Daoy (cell line): ENCODE measurements at regions not wholly inside any gene's neighbourhood (a gene's known extent, or its start where the extent isn't known, plus 50 kb on each side); places are given as distances from the start of the nearest gene placed in this dataset.
"Not testable (repeated sequence)": the region's sequence is repeated elsewhere in the genome, so short reads cannot be mapped to it uniquely, and the experiment has no call there.

ENCODE experiments used
- DNase-seq: peaks from one replicate; pipeline ENCODE4 v3.0.0-alpha.2; 2015; ENCODE audit warnings: low read depth

DNA sequence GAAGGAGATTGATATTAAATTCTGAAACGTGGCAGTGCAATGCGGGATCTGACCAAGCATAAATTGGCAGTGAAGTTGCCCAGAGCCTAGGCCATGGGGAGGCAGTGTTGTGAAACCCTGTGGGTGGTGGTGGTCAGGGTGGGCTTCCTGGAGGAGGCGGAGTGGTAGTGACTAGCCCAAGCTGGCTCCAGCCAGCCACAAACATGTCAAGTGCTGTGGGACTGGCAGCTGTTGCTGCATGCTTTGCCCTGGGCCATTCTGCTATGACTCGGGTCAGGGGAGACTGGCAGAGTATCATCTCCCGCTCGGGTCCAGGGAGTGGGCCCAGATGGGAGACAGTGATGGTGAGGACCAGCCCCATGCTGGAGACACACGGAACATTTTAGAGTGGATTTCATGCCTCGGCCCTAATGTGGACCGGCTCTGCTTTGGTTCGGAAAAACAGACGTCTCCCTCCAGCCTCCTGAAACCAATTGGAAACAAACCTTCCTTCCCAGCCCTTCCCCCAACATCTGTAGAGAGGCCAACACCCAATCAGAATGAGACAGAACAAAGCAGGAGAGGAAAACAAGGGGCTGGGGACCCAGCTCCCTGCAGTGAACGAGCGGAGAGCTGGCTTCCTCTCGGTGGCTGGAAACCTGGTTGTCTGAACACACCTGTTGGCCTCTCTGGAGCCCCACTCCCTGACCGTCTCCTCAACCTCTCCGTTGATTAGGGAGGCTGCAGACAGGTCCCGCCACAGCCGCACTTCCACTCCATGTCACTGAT, 58.2 kb downstream of the TMEM270 start:
- no peak for DNase-seq

DNA sequence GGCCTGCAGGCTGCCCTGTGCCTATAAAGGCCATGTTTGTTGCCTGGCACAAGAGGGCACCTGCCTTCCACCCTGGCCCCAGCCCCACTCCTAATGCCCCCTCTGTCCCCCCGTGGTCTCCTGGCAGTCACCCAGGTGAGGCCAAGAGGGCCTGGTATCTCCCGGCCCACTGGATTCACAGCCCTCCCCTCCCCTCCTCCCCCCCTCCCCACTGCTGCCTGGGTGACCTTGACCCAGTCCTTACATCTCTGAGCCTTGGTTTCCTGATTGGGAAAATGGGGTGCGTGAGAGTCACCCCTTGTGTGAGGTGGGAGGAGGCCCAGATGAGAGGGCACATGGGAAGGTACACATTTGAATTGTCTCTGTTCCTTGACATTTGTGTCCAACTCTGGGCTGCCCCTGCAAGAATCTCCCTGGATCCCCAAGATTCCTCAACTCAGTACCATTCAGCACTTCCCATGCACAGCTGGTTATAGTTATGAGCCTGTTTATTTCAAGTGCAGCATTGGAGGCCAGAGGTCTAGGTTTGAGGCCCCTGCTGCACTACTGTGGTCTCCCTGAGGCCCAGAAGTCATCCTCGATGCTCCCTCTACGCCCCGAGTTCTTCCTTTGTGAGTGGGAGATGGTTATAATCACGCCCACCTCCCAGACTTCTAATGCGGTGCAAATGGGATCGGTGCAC, 58.9 kb downstream of the TMEM270 start:
- DNase-seq: no peak

DNA sequence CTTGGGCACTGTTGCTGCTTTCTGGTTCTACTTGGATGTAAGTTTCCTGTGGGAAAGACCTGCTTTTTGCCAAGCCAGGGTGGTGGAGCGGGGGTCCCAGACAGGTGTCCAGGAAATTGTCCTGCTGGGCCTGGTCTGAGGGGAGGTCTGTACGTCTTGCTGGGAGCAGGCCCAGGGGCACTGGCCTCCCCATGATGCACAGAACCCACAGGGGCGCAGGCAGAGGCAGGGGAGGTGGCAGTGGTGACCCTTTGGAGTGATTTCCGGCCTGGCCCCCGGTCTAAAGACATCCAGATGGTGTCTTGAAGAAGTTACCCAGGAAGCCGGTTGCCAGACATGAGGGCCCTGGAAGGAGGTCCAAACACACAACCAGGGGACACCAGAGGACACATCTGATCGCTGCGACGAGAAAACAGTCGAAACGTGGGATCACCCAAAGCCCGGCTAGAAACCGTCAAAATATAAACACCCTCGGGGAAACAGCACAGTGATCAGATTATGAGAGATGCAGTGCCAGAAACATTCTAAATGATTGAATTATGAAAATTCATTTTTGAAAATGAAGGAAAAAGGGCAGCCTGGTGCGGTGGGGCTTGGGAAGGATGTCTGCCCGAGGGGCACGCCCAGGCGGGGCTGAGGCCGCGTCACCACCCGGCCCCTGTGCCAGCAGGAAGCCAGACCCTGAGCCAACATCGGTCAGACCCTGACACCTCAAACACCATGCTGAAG, 59.6 kb downstream of the TMEM270 start:
- no peak for DNase-seq

DNA sequence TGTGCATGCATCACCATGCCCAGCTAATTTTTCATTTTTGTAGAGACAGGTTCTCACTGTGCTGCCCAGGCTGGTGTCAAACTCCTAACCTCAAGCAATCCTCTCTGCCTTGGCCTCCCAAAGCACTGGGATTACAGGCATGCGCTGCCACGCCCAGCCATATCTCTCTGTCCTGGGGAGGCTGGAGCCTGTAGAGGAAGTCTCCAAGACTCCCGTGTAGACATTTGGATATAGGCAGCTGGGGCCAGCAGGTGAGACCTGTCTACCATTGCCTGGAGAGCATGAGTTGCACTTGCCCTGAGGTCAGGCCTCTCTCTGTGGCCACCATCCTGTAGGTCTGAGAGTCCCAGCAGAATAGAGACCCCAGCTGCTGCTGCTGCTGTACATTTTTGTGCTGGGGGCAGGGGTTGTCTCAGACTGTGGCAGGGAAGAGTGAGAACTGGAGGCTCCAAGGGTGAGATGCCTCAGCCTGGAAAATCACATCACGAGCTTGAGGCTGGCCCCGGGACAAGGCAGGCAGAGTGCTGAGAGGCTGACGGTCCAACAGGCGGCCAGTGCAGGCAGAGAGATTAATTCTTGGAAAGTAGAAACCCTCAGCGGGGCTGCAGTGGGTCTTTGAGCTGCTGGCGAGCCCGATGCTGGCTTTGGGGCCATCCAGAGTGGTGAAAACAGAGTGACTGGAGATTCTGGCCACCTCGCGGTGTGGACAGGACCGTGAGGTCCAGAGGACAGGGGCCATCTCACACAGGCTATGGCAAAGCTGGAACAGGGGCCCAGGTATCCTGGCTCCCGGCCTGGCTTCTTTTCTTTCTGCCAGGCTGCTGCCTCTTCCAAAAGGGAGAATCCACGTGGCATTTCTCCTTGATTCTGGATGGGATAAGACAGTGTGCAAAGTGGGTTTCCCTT, 60.9 kb downstream of the TMEM270 start:
- DNase-seq: no peak

DNA sequence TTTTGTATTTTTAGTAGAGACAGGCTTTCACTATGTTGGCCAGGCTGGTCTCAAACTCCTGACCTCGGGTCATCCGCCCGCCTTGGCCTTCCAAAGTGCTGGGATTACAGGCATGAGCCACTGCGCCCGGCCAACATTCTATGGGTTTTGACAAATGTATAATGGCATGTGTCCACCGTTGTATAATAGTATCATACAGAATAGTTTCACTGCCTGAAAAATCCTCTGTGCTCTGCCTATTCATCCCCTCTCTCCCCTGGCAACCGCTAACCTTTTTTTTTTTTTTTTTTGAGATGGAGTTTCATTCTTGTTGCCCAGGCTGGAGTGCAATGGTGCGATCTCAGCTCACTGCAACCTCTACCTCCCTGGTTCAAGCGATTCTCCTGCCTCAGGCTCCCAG, 67.7 kb downstream of the TMEM270 start:
- not testable (repeated sequence) for DNase-seq

DNA sequence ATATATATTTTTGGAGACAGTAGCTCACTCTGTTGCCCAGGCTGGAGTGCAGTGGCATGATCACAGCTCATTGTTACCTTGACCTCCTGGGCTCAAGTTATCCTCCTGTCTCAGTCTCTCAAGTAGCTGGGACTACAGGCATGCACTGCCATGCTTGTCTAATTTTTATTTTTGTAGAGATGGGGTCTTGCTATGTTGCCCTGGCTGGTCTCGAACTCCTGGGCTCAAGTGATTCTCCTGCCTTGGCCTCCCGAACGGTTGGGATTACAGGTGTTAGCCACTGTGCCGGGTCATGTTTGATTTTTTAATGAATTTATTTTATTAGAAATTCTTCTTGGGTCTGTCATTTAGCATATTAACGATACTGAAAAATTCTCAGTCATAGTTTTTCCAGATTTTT, 70.5 kb downstream of the TMEM270 start:
- DNase-seq: no peak

DNA sequence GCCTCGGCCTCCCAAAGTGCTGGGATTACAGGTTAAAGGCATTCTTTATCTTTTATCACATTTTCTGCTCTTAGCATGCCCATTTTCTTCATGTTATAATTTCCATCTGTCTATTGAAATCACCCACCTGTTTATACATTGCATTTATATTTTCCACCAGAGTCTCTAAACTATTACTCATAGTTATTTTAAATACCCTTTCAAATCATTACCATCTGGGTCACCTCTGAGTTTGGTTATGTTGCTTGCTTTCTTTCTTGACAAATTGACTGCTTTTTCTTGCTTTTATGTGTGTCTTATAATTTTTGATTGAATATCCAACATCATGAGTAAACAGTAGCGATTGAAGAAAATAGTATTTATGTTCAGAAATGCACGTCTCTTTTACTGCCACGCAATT, 71.4 kb downstream of the TMEM270 start:
- DNase-seq: no peak

DNA sequence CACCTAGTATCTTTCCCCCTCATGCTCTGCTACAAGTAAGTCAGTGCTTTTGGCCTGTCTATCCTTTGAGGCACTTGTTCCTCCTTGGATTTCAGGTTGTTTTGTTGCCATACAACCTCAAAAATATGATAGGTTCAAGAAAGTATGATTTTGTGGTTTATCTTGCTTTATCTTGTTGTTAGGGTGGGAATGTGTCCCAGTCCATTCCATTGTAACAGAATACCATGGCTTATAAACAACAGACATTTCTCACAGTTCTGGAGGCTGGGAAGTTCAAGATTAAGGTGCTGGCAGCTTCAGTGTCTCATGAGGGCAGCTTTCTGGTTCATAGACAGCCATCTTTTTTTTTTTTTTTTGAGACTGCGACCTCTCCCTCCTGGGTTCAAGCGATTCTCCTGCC, 72.1 kb downstream of the TMEM270 start:
- no peak for DNase-seq

DNA sequence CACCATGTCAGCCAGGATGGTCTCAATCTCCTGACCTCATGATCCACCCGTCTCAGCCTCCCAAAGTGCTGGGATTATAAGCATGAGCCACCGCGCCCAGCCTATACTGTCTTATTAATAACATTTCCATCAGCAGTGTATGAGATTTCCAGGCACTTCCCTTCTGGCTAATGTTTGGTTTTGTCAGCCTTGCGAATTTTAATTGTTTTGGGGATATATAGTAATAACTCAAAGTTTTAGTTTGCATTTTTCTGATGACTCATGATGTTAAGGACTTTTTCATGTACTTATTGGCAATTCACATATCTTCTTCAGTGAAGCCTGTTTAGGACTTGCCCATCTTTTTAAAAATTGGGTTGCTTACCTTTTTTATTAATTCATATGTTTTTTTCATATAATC, 76.0 kb downstream of the TMEM270 start:
- DNase-seq: no peak

DNA sequence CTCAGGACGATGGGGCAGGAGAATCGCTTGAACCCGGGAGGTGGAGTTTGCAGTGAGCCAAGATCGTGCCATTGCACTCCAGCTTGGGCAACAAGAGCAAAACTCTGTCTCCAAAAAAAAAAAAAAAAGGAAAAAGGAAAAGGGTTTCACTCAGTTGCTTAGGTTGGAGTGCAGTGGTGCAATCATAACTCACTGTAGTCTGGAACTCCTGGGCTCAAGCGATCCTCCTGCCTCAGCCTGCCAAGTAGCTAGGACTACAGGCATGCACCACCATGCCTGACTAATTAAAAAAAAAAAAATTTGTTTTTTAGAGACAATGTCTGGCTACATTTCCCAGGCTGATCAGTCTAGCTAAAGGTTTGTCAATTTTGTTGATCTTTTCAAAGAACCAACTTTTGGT, 76.7 kb downstream of the TMEM270 start:
- not testable (repeated sequence) for DNase-seq

DNA sequence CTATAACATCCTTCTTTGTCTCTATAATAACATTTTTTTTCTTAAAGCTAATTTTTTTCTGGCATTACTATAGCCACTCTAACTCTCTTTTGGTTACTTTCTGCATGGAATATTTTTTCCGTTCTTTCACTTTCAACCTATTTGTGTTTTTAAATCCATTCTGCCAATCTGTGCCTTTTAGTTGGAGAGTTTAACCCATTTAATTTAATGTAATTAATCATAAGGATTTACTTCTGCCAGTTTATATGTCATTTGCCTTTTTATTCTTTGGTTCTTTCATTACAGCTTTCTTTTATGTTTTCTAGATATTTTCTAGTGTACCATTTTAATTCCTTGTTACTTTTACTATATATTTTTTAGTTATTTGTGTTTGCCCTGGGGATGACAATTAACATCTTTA, 78.6 kb downstream of the TMEM270 start:
- DNase-seq: no peak

DNA sequence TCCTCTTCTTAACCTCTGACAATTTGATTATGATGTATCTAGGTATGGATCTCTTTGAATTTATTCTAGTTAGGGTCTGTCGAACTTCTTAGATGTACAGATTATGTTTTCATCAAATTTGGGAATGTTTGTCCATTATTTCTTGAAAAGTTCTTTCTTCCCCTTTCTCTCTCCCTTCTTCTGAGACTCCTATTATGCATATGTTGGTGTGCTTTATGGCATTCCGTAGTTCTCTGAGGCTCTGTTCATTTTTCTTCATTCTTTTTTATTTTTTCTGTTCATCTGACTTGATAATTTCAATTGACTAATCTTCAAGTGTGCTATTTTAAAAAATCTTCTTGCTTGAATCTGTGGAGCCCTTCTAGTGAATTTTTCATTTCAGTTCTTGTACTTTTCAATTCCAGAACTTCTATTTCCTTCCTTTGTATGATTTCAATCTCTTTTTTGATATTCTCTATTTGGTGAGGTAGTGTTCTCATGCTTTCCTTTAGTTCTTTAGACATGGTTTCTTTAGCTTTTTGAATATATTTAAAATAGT, 79.8 kb downstream of the TMEM270 start:
- DNase-seq: no peak

DNA sequence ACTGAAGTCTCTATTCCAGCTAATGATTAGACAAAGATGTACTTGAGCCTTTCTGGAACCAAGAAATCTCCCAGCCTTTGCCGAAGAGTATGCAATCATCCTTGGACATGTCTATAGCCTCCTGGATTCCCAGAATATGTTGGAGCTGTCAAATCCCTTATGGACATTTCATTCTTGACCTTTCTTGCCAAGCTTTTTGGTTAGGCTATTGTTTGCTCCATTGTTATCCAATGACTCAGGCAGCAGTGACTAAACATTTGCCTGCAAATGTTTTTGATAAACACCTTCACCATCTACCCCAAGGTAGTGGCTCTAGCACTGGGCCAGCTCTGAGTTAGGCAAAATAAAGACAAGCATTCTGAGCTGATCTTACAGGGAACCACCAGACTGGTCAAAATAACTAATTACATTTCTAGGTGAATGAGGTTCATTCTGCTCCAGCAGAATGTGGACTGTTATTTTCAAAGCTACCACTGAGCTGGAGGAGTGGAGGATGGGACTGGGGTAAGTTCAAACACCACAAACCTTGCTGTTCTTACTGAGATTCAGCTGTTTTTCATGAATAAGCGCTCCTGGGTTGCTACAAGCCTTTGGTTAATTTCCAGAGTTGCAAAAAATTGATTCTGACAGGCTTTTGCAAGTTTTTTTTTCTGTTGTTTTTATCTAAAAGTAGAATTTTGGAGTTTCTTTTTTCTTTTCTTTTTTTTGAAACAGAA, 81.0 kb downstream of the TMEM270 start:
- DNase-seq: peak; percentile 55

DNA sequence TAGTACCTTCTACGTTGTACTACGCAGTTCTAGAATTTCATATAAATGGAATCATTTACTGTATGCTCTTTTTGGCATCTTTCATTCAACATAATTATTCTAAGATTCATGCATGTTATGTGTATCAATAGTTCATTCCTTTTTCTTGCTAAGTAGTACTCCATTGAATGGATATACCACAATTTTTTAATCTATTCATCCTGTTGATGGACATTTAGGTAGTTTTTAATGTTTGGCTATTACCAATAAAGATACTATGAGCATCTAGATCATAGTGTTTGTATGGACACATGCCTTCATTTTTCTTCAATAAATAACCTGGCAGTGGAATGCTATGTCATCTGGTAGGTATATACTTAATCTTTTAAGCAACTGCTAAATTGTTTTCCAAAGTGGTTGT, 83.0 kb upstream of the ELN start:
- no peak for DNase-seq

DNA sequence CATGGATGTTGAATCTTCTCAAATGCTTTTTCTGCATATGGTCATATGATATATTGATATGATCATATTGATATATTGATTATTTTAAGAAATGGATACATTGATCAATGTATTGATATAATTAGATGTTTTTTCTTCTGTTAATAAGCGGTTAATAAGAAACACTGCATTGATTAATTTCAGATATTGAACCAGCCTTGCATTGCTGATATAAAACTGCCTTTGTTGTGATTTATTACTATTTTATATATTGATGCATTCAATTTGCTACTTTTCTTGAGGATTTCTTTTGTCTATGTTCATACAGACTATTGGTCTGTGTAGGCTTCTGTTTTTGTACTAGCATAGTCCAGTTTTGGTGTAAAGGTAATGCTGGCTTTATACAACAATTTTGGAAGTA, 79.7 kb upstream of the ELN start:
- no peak for DNase-seq

DNA sequence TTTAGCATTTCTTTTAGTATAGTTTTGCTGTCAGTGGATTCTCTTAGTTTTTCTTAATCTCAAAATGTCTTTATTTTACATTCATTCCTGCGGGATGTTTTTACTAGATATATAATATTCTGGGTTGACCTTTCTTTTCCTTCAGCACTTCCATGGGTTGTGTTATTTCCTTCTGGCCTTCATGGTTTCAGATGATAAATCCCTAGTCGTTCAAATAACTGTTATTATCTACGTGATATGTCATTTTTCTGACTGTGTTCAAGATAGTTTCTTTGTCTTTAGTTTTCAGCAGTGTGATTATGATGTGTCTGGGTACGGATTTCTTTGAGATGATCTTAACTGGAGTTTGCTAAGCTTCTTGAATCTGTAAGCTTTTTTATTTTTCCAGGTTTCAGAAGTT, 75.7 kb upstream of the ELN start:
- no peak for DNase-seq

DNA sequence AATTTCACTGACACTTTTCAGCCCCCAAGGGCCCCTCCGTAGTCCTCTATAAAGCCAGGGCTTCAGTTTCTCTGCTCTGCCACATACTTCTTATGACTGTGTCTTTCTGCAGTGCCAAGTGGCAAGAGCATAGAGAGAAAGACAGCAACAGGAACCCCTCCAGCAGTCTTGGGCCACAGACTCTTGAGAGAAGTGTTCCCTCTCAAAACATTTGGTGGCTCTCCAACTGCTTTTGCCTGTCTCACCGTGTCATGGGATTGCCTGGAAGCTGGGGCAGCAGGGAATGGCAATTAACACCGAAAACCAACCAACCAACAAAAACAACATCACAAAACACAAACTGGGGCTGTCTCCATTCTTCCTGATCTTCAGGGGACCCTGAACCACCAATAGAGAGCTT, 73.8 kb upstream of the ELN start:
- DNase-seq: no peak

DNA sequence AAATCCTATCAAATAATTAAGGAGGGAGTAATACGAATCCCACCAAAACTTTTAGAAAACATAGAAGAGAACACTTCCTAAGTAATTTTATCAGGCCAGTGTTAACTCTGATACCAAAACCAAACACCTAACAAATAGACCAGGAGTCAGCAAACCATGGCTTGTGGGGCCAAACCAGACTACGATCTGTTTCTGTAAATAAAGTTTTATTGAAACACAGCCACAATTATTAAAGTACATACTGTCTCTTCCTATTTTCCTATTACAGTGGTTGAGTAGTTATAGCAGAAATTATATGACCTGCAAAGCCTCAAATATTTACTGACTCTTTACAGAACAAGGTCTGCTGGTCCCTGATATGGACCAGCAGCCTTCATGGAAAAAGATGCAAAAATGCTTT, 73.1 kb upstream of the ELN start:
- no peak for DNase-seq

DNA sequence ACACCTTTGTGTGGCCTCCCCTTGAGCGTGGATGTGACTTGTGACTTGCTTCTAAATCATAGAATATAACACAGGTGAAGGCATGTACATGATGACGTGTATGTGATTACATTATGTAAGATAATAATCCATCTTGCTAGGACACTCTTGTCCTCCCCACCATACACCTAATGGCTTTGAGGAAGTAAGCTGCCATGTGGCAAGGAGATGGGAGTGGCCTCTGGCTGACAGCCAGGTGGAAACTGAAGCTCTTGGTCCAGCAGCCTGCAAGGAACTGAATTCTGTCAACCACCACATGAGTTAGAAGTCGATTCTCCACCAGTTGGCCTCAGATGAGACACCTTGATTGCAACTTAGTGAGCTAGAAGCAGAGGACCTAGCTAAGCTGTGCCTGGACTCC, 67.4 kb upstream of the ELN start:
- DNase-seq: no peak

DNA sequence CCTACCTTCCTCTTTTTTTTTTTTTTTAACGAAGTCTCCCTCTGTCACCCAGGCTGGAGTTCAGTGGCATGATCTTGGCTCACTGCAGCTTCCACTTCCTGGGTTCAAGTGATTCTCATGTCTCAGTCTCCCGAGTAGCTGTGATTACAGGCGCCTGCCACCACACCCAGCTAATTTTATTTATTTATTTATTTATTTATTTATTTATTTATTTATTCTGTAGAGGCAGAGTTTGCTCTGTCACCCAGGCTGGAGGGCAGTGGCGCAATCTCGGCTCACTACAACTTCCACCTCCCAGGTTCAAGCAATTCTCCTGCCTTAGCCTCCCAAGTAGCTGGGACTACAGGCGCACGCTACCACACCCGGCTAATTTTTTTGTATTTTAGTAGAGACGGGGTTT, 66.0 kb upstream of the ELN start:
- DNase-seq: not testable (repeated sequence)

DNA sequence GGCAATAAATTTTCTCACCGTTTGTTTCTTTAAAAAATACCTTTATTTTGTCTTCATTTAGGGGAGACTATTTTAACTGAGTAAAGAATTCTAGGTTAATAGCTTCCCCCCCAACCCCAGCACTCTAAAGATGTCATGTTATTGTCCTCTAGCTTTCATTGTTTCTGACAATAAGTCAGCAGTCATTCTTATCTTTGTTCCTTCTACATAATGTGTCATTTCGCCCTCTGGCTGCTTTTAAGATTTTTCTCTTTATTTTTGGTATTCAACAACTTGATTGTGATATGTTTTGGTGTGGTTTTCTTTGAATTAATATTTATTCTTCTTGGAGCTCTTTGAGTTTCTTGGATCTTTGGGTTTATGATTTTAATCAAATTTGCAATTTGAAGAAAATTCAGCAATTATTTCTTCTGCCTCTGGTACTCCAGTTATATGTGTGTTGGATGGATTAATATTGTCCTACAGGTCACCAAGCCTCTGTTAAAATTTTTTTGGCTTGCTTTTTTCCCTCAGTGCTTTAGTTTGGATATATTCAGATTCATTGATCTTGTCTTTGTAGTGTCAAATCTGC, 64.6 kb upstream of the ELN start:
- DNase-seq: no peak
